Neural progenitor cell (in vitro differentiated cells): ENCODE measurements at regions not wholly inside any gene's neighbourhood (a gene's known extent, or its start where the extent isn't known, plus 50 kb on each side); places are given as distances from the start of the nearest gene placed in this dataset.

Experiments used
- EZH2 ChIP-seq: fragments of 200-600 bp; sonication (generic); IDR thresholded peaks from 2 replicates; pipeline ENCODE4 v1.6.1; 2017; ENCODE audit warnings: antibody characterized with exemption, mild to moderate bottlenecking, moderate library complexity
- EZH2phosphoT487 ChIP-seq: fragments of 200-600 bp; sonication (generic); IDR thresholded peaks from 2 replicates; pipeline ENCODE4 v1.6.1; 2017; ENCODE audit warnings: antibody characterized with exemption
- TF ChIP-seq, protein P1 (sequence below): fragments of 200-600 bp; sonication (generic); IDR thresholded peaks from 2 replicates; pipeline ENCODE4 v1.5.1; 2017; ENCODE audit warnings: antibody characterized with exemption, mild to moderate bottlenecking

DNA sequence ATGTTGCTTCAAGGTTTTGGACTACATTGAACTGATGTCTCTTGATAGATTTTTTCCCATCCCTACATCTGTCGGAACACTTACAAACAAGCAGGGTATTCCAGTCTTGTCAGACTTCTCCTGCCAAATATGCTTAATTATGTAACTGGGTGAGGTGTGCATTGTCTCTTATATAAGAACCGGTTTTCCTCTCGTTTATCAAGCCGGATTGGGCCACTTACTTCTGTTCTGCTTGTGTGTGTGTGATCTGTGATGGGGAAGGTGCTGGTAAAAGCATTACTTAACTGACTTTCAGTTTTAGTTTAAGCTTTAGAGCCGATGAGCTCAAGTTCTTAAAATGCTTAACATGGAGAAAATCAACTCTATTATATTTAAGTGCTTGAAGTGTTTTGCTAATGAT is 57.9 kb downstream of the OTUD1 start:
- TF ChIP-seq, protein P1, sequence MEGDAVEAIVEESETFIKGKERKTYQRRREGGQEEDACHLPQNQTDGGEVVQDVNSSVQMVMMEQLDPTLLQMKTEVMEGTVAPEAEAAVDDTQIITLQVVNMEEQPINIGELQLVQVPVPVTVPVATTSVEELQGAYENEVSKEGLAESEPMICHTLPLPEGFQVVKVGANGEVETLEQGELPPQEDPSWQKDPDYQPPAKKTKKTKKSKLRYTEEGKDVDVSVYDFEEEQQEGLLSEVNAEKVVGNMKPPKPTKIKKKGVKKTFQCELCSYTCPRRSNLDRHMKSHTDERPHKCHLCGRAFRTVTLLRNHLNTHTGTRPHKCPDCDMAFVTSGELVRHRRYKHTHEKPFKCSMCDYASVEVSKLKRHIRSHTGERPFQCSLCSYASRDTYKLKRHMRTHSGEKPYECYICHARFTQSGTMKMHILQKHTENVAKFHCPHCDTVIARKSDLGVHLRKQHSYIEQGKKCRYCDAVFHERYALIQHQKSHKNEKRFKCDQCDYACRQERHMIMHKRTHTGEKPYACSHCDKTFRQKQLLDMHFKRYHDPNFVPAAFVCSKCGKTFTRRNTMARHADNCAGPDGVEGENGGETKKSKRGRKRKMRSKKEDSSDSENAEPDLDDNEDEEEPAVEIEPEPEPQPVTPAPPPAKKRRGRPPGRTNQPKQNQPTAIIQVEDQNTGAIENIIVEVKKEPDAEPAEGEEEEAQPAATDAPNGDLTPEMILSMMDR, result no peak
- TF ChIP-seq EZH2 (no peak), EZH2phosphoT487 (no peak)
